ENCODE measurements at regions not wholly inside any gene's neighbourhood (a gene's known extent, or its start where the extent isn't known, plus 50 kb on each side); places are given as distances from the start of the nearest gene placed in this dataset.

DNA sequence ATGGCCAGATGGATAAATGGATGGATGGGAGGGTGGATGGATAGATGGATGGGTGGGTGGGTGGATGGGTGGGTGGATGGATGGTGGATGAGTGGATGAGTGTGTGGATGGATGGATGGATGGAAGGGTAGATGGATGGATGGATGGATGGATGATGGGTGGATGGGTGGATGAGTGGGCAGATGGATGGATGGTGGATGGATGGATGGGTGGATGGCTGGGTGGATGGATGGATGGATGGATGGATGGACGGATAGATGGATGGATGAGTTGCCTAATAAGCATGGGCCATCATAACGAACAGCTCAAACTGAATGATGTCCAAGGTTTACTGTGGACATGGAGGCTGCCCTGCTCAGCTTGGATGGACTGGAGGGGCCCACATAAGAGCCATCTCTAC, 89.8 kb upstream of the SMIM23 start:
- TF ChIP-seq POLR2A (IDR thresholded peaks at IDR 0.05): no peak
- TF ChIP-seq CTCF (IDR thresholded peaks at IDR 0.05 in 4 of 5, conservative IDR thresholded peaks at IDR 0.05 in 1 of 5): no peak

Measured in gastrocnemius medialis (tissue), 4 donors.